HepG2 (cell line): ENCODE measurements at regions not wholly inside any gene's neighbourhood (a gene's known extent, or its start where the extent isn't known, plus 50 kb on each side); places are given as distances from the start of the nearest gene placed in this dataset.

Experiments
- ATAC-seq: fragments of 200-7000 bp; cut with Tn5 transposase; 3 replicates; pipeline ENCODE4 v1.9.1; 2020; ENCODE audit warnings: mild to moderate bottlenecking, moderate library complexity
- BruUV-seq: library from RNA; stranded (reverse); fragments of 400-500 nt; replicated peaks from 2 replicates; lab custom pipeline; 2021; lab: Mats Ljungman, UMichigan
- CTCF ChIA-PET: fragments of 300-600 bp; formaldehyde crosslinking; extraction: SDS; loops from one replicate; lab custom pipeline; 2021; ENCODE audit warnings: low total read pairs, inconsistent platforms, low intra/inter-chr PET ratio; lab: Yijun Ruan, JAX
- POLR2A ChIA-PET: fragments of 350-600 bp; sonication (Branson Sonifier 250); formaldehyde crosslinking; loops from one replicate; lab custom pipeline; 2020; ENCODE audit warnings: antibody characterized with exemption, inconsistent platforms; lab: Yijun Ruan, JAX
- DNase-seq: peaks from one replicate; pipeline ENCODE4 v3.0.0-alpha.2; 2015; ENCODE audit warnings: low spot score
- FAIRE-seq: peaks from 3 replicates; lab custom pipeline; 2011; peaks lifted over from hg19 to GRCh38; lab: Jason Lieb, UNC
- H2AFZ ChIP-seq: one replicate; pipeline ENCODE4 v1.6.1; 2011; ENCODE audit warnings: low read length, inconsistent platforms
- H3K27ac ChIP-seq: fragments of 300-600 bp; 3 replicates; pipeline ENCODE4 v1.8.0; 2011; ENCODE audit warnings: mixed run types, mild to moderate bottlenecking, mixed read lengths, low read length, inconsistent platforms; ENCODE audit not compliant: insufficient read depth; ENCODE audit errors: extremely low read length
- H3K27me3 ChIP-seq, 2 experiments: fragments of 200-600 bp in 1 of 2; 2 replicates in 1 of 2; 3 replicates in 1 of 2; pipeline versions ENCODE4 v1.6.0 to v1.8.0; 2011; ENCODE audit warnings: low read length in 2 of 2, mild to moderate bottlenecking in 2 of 2, moderate library complexity in 2 of 2, inconsistent platforms in 1 of 2; ENCODE audit not compliant: insufficient read depth in 2 of 2, control insufficient read depth in 1 of 2
- H3K36me3 ChIP-seq, 2 experiments: fragments of 200-600 bp in 1 of 2; replicated peaks in 1 of 2; 2 replicates in 1 of 2; 3 replicates in 1 of 2; pipeline versions ENCODE4 v1.5.1 to v1.8.0; 2011; ENCODE audit warnings: low read length in 2 of 2, inconsistent platforms in 1 of 2; ENCODE audit not compliant: insufficient read depth in 2 of 2, control insufficient read depth in 1 of 2
- H3K4me1 ChIP-seq: 2 replicates; pipeline ENCODE4 v1.5.1; 2012; ENCODE audit warnings: low read length, inconsistent platforms; ENCODE audit not compliant: insufficient read depth
- H3K4me2 ChIP-seq: 2 replicates; pipeline ENCODE4 v1.6.0; 2011; ENCODE audit warnings: low read depth, low read length, inconsistent platforms
- H3K4me3 ChIP-seq, 3 experiments: fragments of 200-600 bp in 1 of 3; sonication (generic), shearing (Covaris generic) in 1 of 3; replicated peaks in 1 of 3; 2 replicates each; pipeline ENCODE4 v1.5.1; 2011 to 2016; ENCODE audit warnings: low read length in 3 of 3, inconsistent platforms in 2 of 3, low read depth in 2 of 3, mild to moderate bottlenecking in 2 of 3, control low read depth in 1 of 3, mixed read lengths in 1 of 3; ENCODE audit not compliant: insufficient read depth in 1 of 3
- H3K79me2 ChIP-seq: one replicate; pipeline ENCODE4 v1.6.1; 2011; ENCODE audit warnings: low read length, inconsistent platforms; ENCODE audit not compliant: insufficient read depth
- H3K9ac ChIP-seq: 2 replicates; pipeline ENCODE4 v1.6.0; 2011; ENCODE audit warnings: mild to moderate bottlenecking, low read depth, low read length, inconsistent platforms; ENCODE audit not compliant: insufficient read depth
- H3K9me3 ChIP-seq: 2 replicates; pipeline ENCODE4 v1.5.1; 2012; ENCODE audit warnings: mild to moderate bottlenecking, low read length
- H4K20me1 ChIP-seq: 2 replicates; pipeline ENCODE4 v1.6.0; 2011; ENCODE audit warnings: inconsistent platforms, mild to moderate bottlenecking, low read length, moderate library complexity; ENCODE audit not compliant: insufficient read depth
- AKNA ChIP-seq: sonication (generic); formaldehyde crosslinking; IDR thresholded peaks from 2 replicates; pipeline ENCODE4 v1.4.0; 2020; ENCODE audit warnings: missing genetic modification reagents, borderline replicate concordance
- ETV6 ChIP-seq: sonication (generic); formaldehyde crosslinking; conservative IDR thresholded peaks from 2 replicates; pipeline ENCODE4 v1.4.0; 2020; ENCODE audit warnings: missing genetic modification reagents
- GATA4 ChIP-seq: sonication (generic); IDR thresholded peaks from 2 replicates; pipeline ENCODE4 v1.6.1; 2016; ENCODE audit warnings: antibody characterized with exemption, low read depth, borderline replicate concordance
- MXD1 ChIP-seq: sonication (generic); formaldehyde crosslinking; IDR thresholded peaks from 2 replicates; pipeline ENCODE4 v1.4.0; 2020; ENCODE audit warnings: mild to moderate bottlenecking, missing genetic modification reagents
- SIN3B ChIP-seq: fragments of 150-350 bp; IDR thresholded peaks from 2 replicates; pipeline ENCODE4 v1.6.1; 2014; ENCODE audit warnings: low read length
- SNAPC5 ChIP-seq: sonication (generic); formaldehyde crosslinking; IDR thresholded peaks from 2 replicates; pipeline ENCODE4 v1.8.1; 2023; ENCODE audit warnings: mild to moderate bottlenecking, missing genetic modification reagents, borderline replicate concordance
- SYNCRIP ChIP-seq: fragments of 200-400 bp; formaldehyde crosslinking; IDR thresholded peaks from 2 replicates; pipeline ENCODE4 v1.6.1; 2018; ENCODE audit warnings: mild to moderate bottlenecking, low read depth, low read length; ENCODE audit not compliant: insufficient read depth
- TFAP4 ChIP-seq: sonication (generic); IDR thresholded peaks from 2 replicates; pipeline ENCODE4 v1.6.1; 2016; ENCODE audit warnings: low read depth, borderline replicate concordance
- TFE3 ChIP-seq: IDR thresholded peaks from 2 replicates; pipeline ENCODE4 v1.6.1; 2016
- ZNF710 ChIP-seq: sonication (generic); formaldehyde crosslinking; IDR thresholded peaks from 2 replicates; pipeline ENCODE4 v1.5.0; 2020; ENCODE audit warnings: mild to moderate bottlenecking, missing genetic modification reagents, borderline replicate concordance
- WGBS: methylation state at CpG from one replicate; pipeline ENCODE4 v1.1.6; 2017; ENCODE audit warnings: low lambda C conversion rate; 5-methylcytosine and 5-hydroxymethylcytosine counted together
- in situ Hi-C: cut with HindIII; loops from 2 replicates; pipeline ENCODE4 v1.10.0; 2017; ENCODE audit warnings: low pct_unique_long_range_greater_than_20kb; ENCODE audit not compliant: extremely low pct_ligation_motif_present
- intact Hi-C: fragments of 100-400 bp; cut with micrococcal nuclease; formaldehyde crosslinking; loops from one replicate; pipeline ENCODE4 v1.10.0; 2022; ENCODE audit not compliant: unreplicated experiment

- WGBS: 1% methylated on average over 2 of the region's 2 CpGs
- BruUV-seq: no TSS peak
- in situ Hi-C loops: no loop called here
These were observed 101.0 kb upstream of the FLRT2 start for GRCh38 chr14:85428926-85429325.

More at GRCh38 chr14:85428926-85429325, 101.0 kb upstream of the FLRT2 start:
- DNase-seq: no peak
- H3K36me3 ChIP-seq: no peaks in the 10 kb centered on the region
- FAIRE-seq: no peak
- H3K4me1 ChIP-seq: no peaks in the 10 kb centered on the region
- CTCF ChIA-PET: no interaction called here
- H3K4me2 ChIP-seq: no peak overlapping the region
- no peak overlapping the region for H3K27ac ChIP-seq
- TF ChIP-seq SNAPC5 (CRISPR knock-in tag) (no peak), SYNCRIP (no peak), SIN3B (no peak), ETV6 (no peak), AKNA (CRISPR knock-in tag) (no peak), MXD1 (CRISPR knock-in tag) (no peak), GATA4 (no peak), ZNF710 (CRISPR knock-in tag) (no peak), TFAP4 (no peak), TFE3 (CRISPR knock-in tag) (no peak)
- ATAC-seq: no peak
- H3K79me2 ChIP-seq: no peaks in the 10 kb centered on the region
- H2AFZ ChIP-seq: no peak overlapping the region
- H3K27me3 ChIP-seq: no peaks in the 10 kb centered on the region
- H3K4me3 ChIP-seq: no peak overlapping the region
- intact Hi-C loops: no loop called here
- H4K20me1 ChIP-seq: no peaks in the 10 kb centered on the region
- POLR2A ChIA-PET: no interaction called here
- H3K9ac ChIP-seq: no peak overlapping the region
- peaks cover 62% of the 10 kb centered on the region for H3K9me3 ChIP-seq
